Fibroblast of mammary gland (primary cell): ENCODE measurements at regions not wholly inside any gene's neighbourhood (a gene's known extent, or its start where the extent isn't known, plus 50 kb on each side); places are given as distances from the start of the nearest gene placed in this dataset.

ENCODE experiments used
- DNase-seq: peaks from one replicate; pipeline ENCODE4 v3.0.0-alpha.2; 2010; ENCODE audit warnings: low read depth
- H3K4me3 ChIP-seq: 2 replicates; pipeline ENCODE4 v1.5.1; 2011; ENCODE audit warnings: low read depth, mild to moderate bottlenecking, low read length, moderate library complexity; ENCODE audit not compliant: control insufficient read depth
- CTCF ChIP-seq: conservative IDR thresholded peaks from 2 replicates; pipeline ENCODE4 v1.5.1; 2011; ENCODE audit warnings: low read depth, low read length, inconsistent platforms; ENCODE audit not compliant: control insufficient read depth, insufficient read depth

DNA sequence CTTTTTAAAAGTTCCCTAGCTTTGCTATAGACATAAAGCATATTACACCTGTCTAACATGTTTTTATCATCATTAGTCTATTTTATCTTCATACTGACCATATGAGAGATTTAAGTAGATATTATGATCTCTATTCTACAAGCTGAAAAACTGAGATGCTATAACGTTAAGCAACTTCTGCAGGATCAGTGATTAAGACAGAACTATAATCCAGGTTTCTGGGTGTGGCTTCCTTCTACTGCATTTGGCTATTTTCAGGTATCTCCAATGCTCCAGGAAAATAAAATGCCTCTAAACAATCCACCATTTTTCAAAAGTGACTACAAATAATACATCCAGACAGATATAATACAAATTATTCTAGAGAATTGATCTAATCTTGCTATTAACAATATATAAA lies 53.4 kb downstream of the RGS2 start:
- no peak overlapping the region for H3K4me3 ChIP-seq
- no peak for DNase-seq
- no peak for TF ChIP-seq CTCF

- DNase-seq, result no peak
- no peak overlapping the region for H3K4me3 ChIP-seq
- TF ChIP-seq CTCF, result no peak
Observed at GRCh38 chr1:192866241-192866868, 57.5 kb downstream of the RGS2 start.

- DNase-seq, result no peak
- no peak overlapping the region for H3K4me3 ChIP-seq
- TF ChIP-seq CTCF, result no peak
Observed at GRCh38 chr1:192867180-192867579, 58.3 kb downstream of the RGS2 start.

- TF ChIP-seq CTCF, result no peak
- H3K4me3 ChIP-seq, result no peak overlapping the region
- DNase-seq, result no peak
Observed at GRCh38 chr1:192869308-192869940, 60.6 kb downstream of the RGS2 start.

GRCh38 chr1:192872010-192872409 lies 63.2 kb downstream of the RGS2 start:
- H3K4me3 ChIP-seq, result no peak overlapping the region
- DNase-seq, result no peak
- TF ChIP-seq CTCF, result no peak

DNA sequence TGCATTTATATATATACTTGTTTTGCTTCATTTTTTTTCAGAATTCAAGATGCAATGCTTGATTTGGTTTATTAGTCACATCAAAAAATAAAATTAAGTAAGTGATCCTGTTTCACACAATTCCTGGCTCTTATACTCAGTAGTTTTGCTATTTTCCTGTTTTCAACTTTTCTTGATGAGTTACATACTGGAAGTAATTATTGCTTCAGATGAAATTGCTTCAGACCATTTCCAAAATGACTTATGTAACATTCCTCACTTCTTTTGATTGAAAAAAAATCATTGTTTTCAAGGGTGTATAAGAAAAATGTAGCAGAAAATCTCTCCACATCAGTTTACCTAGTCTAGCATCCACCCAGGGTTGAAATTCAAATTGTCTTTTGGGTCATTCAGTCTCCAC lies 65.0 kb downstream of the RGS2 start:
- no peak for DNase-seq
- no peak overlapping the region for H3K4me3 ChIP-seq
- TF ChIP-seq CTCF, result no peak
